ENCODE measurements at regions not wholly inside any gene's neighbourhood (a gene's known extent, or its start where the extent isn't known, plus 50 kb on each side); places are given as distances from the start of the nearest gene placed in this dataset.

DNA sequence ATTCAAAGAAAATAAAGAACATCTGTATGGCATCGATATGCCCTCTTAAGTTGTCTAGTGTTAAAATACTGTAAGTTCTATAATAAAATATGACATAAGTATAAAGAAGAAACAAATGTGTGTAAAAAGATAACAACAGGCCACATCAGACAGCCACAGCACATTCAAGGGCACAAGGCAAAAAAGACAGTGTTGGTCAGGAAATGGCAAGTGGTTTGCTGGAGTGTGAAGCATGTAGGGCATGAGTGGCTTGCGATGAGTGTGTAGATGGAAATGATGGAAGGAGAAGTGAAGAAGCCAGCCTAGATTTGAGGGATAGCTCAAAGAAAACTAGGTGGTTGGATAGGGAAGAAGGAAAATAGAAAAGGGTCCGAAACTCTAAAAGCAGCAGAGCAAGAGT is 341.6 kb downstream of the CRPPA start:
- TF ChIP-seq, protein P1, sequence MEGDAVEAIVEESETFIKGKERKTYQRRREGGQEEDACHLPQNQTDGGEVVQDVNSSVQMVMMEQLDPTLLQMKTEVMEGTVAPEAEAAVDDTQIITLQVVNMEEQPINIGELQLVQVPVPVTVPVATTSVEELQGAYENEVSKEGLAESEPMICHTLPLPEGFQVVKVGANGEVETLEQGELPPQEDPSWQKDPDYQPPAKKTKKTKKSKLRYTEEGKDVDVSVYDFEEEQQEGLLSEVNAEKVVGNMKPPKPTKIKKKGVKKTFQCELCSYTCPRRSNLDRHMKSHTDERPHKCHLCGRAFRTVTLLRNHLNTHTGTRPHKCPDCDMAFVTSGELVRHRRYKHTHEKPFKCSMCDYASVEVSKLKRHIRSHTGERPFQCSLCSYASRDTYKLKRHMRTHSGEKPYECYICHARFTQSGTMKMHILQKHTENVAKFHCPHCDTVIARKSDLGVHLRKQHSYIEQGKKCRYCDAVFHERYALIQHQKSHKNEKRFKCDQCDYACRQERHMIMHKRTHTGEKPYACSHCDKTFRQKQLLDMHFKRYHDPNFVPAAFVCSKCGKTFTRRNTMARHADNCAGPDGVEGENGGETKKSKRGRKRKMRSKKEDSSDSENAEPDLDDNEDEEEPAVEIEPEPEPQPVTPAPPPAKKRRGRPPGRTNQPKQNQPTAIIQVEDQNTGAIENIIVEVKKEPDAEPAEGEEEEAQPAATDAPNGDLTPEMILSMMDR (conservative IDR thresholded peaks at IDR 0.05; ENCODE audit: low read length), result no peak
- no peak for TF ChIP-seq EZH2phosphoT487 (IDR thresholded peaks at IDR 0.05; ENCODE audit: borderline replicate concordance)
